HG03064 (cell line): ENCODE measurements at regions not wholly inside any gene's neighbourhood (a gene's known extent, or its start where the extent isn't known, plus 50 kb on each side); places are given as distances from the start of the nearest gene placed in this dataset.

ENCODE experiments used
- ATAC-seq: cut with Tn5 transposase; IDR thresholded peaks from one replicate; pipeline ENCODE4 v1.9.1; 2021; ENCODE audit warnings: low read depth; ENCODE audit not compliant: unreplicated experiment

DNA sequence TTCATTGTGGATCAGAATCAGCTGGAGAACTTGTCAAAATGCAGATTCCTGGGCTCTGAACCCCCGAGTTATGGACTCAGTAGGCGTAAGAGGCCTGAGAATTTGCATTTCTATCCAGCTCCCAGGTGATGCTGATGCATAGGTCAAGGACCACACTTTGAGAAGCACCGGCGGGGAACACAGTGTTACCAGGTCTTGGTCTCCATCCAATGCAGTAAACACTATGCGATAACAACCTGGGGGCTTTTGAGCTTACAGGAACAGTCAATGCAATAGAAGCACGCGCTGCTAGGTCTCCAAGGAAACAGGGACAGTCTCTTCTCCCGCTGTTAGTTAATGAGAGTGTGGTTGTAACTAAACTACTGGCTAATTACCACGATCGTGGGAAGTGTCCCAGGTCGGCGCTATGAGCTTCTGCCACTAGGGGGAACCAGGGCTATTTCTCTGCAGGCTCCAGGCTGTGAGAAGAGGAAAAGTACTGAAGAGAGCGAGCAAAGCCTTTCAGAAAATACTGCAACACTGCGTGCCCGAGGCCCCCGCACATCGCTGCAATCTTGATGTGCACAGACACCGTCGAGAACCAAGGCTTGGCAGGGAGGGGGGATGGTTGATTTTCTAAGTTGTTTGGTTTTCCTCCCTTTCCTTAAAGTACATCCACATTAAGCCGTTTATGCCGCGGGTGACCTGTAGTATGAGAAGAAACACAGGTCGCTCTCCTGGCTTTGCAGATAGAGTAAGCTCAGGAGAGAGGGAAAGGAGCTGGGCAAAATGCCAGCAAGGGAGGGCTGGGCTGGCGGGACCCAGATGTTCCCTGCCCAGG is 52.0 kb upstream of the KCNA1 start:
- peak; percentile 59 for ATAC-seq

DNA sequence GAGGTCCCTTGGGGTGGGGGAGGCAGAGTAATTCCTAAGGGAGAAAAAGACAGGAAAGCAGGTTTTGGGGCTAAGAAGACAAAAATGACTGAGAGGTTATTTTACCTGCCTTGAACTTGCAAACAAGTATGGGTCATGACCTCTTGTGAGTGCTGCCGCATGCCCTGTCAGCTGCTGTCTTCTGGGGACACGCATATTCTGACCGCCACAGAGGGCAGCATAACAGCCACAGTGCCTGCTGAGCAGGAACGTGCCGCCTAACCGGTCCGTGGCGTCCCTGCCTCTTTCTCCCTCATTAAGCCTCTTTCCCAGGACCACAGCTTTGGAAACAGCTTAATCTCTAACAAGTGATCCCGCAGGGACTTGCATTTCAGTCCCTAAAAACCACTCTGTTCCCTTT is 51.3 kb upstream of the KCNA1 start:
- ATAC-seq = no peak

DNA sequence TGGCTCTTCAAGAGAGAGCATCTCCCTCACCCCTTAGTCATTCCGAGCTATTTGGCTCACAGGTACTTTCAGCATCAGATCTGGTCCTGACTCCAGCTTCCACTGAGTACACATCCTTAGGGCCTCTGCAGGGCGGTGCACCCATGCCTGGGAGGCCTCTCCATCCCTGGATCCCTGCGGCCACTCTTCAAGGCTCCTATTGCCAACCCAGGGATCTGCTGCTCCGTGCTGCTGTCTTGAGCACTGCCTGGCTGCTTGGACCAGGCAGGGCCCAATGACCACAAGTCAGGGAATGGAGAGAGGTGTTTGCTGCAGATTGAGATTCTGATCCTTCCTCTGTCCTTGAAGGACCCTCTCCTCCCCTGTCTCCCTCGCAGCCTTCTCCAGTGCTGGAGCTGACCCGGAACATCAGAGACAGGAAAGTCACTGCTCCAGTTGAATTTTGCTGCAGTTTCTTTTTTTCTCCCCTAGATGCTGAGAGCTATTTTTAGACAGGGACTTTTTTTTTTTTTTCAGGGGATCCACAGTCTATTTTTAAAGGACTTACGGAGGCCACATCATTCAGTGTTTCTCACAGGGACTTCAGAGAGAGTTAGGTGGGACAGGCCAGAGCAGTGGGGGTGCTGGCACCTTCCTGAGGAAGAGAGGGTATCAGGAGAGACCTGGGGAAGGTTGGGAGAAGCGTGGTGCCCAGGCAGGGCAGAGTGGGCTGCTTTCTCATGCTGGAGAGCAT is 50.1 kb upstream of the KCNA1 start:
- no peak for ATAC-seq
